Osteoblast (primary cell): ENCODE measurements at regions not wholly inside any gene's neighbourhood (a gene's known extent, or its start where the extent isn't known, plus 50 kb on each side); places are given as distances from the start of the nearest gene placed in this dataset.

ENCODE experiments used
- DNase-seq: peaks from one replicate; pipeline ENCODE4 v3.0.0; 2011; ENCODE audit warnings: low spot score, mixed read lengths; ENCODE audit not compliant: insufficient read length; ENCODE audit errors: missing footprints
- H2AFZ ChIP-seq: 2 replicates; pipeline ENCODE4 v1.6.0; 2011; ENCODE audit warnings: mild to moderate bottlenecking, low read length
- H3K27ac ChIP-seq: 2 replicates; pipeline ENCODE4 v1.5.1; 2011; ENCODE audit warnings: mild to moderate bottlenecking, low read depth, low read length, moderate library complexity
- H3K27me3 ChIP-seq: 2 replicates; pipeline ENCODE4 v1.6.0; 2012; ENCODE audit warnings: mild to moderate bottlenecking, control low read depth, inconsistent platforms, low read length, moderate library complexity; ENCODE audit not compliant: insufficient read depth
- H3K36me3 ChIP-seq: 2 replicates; pipeline ENCODE4 v1.5.1; 2011; ENCODE audit warnings: mild to moderate bottlenecking, low read length, control low read depth, moderate library complexity; ENCODE audit not compliant: insufficient read depth
- H3K4me1 ChIP-seq: 2 replicates; pipeline ENCODE4 v1.5.1; 2011; ENCODE audit warnings: mild to moderate bottlenecking, low read length, control low read depth, moderate library complexity; ENCODE audit not compliant: insufficient read depth
- H3K4me2 ChIP-seq: 2 replicates; pipeline ENCODE4 v1.6.0; 2011; ENCODE audit warnings: mild to moderate bottlenecking, low read length; ENCODE audit not compliant: insufficient read depth
- H3K4me3 ChIP-seq: fragments of 200-600 bp; sonication (generic); 3 replicates; pipeline ENCODE4 v1.5.1; 2012; ENCODE audit warnings: mild to moderate bottlenecking, low read length, inconsistent platforms; ENCODE audit not compliant: insufficient read depth
- H3K79me2 ChIP-seq: 2 replicates; pipeline ENCODE4 v1.6.0; 2012; ENCODE audit warnings: mild to moderate bottlenecking, low read length, control low read depth, inconsistent platforms; ENCODE audit not compliant: insufficient read depth
- H3K9me3 ChIP-seq: 2 replicates; pipeline ENCODE4 v1.5.1; 2011; ENCODE audit warnings: low read depth, low read length, control low read depth
- H4K20me1 ChIP-seq: 2 replicates; pipeline ENCODE4 v1.6.0; 2012; ENCODE audit warnings: mild to moderate bottlenecking, low read length, control low read depth; ENCODE audit not compliant: insufficient read depth
- TF ChIP-seq, protein P1 (sequence below): IDR thresholded peaks from 2 replicates; pipeline ENCODE4 v1.5.1; 2011; ENCODE audit warnings: mild to moderate bottlenecking, low read depth, low read length, moderate library complexity; ENCODE audit errors: extremely low read depth

DNA sequence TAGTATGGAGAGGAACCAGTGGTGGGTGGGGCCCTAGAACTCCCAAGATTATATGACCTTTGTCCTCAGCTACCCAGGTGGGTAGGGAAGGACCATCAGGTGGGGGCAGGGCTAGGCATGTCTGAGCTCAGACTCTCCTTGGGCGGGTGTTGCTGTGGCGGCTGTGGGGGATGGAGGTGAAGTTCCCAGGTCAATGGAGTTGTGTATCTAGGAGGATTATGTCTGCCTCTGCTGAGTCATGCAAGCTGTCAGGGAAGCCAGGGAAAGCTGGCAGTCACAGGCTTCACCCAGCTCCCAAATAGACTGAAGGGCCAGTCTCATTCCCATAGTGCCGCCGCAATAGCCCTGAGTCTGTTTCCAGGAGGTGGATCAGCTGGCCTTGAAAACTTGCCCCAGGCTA is 139.7 kb upstream of the CFAP20DC start:
- no peaks in the 10 kb centered on the region for H3K9me3 ChIP-seq
- H3K4me2 ChIP-seq: no peak overlapping the region
- H3K36me3 ChIP-seq: no peaks in the 10 kb centered on the region
- H3K4me3 ChIP-seq: no peak overlapping the region
- TF ChIP-seq, protein P1, sequence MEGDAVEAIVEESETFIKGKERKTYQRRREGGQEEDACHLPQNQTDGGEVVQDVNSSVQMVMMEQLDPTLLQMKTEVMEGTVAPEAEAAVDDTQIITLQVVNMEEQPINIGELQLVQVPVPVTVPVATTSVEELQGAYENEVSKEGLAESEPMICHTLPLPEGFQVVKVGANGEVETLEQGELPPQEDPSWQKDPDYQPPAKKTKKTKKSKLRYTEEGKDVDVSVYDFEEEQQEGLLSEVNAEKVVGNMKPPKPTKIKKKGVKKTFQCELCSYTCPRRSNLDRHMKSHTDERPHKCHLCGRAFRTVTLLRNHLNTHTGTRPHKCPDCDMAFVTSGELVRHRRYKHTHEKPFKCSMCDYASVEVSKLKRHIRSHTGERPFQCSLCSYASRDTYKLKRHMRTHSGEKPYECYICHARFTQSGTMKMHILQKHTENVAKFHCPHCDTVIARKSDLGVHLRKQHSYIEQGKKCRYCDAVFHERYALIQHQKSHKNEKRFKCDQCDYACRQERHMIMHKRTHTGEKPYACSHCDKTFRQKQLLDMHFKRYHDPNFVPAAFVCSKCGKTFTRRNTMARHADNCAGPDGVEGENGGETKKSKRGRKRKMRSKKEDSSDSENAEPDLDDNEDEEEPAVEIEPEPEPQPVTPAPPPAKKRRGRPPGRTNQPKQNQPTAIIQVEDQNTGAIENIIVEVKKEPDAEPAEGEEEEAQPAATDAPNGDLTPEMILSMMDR: no peak
- DNase-seq: no peak
- no peaks in the 10 kb centered on the region for H3K79me2 ChIP-seq
- H4K20me1 ChIP-seq: no peaks in the 10 kb centered on the region
- H3K4me1 ChIP-seq: no peaks in the 10 kb centered on the region
- no peak overlapping the region for H3K27ac ChIP-seq
- no peak overlapping the region for H2AFZ ChIP-seq
- H3K27me3 ChIP-seq: no peaks in the 10 kb centered on the region

DNA sequence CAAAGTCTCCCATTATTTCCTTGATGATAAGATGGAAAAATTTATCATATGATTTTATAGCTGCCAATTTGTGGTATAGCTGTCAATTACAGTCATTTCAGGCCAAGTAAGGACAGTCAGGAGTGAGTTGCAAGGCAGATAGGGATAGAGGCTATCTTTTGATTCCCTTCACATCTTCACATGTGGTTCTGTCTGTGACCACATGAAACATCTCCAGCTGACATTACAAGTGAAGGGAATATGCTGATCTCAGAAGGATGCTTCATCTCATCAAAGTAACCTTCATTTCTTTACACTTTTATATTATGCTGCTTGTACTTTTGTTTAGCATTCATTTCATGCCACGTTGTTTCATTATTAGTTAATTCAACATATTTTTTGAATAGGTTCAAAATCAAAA is 136.9 kb upstream of the CFAP20DC start:
- DNase-seq: no peak
- Histone ChIP-seq H3K36me3 (no peaks in the 10 kb centered on the region), H3K4me3 (no peak overlapping the region), H3K27me3 (no peaks in the 10 kb centered on the region), H3K4me2 (no peak overlapping the region), H2AFZ (no peak overlapping the region), H4K20me1 (no peaks in the 10 kb centered on the region), H3K79me2 (no peaks in the 10 kb centered on the region), H3K9me3 (no peaks in the 10 kb centered on the region), H3K27ac (no peak overlapping the region), H3K4me1 (no peaks in the 10 kb centered on the region)
- TF ChIP-seq, protein P1: no peak

DNA sequence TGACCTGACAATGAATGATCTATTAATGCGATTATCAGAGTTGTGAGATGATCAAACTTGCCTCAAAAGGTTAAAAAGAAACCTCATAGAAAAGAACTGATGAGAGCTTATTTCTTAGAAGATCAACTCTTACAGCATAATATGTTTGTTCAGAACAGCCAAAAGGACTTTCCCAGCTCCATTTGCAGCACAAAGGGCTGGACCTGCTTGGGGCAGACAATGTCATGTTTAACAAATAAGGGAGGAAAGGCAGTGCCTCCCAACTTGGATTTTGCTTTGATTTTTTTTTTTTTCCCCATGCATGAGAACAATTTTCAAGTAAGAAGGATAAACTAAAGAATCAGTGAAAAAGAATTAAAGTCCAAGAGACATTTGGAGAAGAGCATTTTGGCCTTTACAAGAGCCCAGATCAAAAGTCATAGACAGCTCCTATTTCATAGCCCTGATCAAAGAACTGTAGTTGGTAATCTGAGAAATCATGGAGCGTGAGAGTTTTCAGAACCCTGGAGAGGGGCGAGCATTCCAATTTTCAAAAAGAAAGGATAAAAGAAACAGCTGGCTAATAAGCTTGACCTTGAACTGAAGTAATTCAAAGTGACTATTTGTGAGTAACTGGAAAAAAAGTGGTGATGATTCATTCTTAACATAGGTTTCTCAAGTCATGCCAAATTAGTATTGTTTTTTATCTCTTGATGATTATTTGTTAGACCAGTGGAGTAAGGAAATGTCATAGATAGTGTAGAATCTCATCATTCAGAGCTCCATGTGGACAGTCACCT is 136.0 kb upstream of the CFAP20DC start:
- no peaks in the 10 kb centered on the region for H3K27me3 ChIP-seq
- no peaks in the 10 kb centered on the region for H4K20me1 ChIP-seq
- no peak for DNase-seq
- no peak overlapping the region for H2AFZ ChIP-seq
- no peak overlapping the region for H3K4me2 ChIP-seq
- no peak overlapping the region for H3K27ac ChIP-seq
- H3K79me2 ChIP-seq: no peaks in the 10 kb centered on the region
- no peaks in the 10 kb centered on the region for H3K9me3 ChIP-seq
- no peaks in the 10 kb centered on the region for H3K4me1 ChIP-seq
- H3K36me3 ChIP-seq: no peaks in the 10 kb centered on the region
- TF ChIP-seq, protein P1: no peak
- H3K4me3 ChIP-seq: no peak overlapping the region

DNA sequence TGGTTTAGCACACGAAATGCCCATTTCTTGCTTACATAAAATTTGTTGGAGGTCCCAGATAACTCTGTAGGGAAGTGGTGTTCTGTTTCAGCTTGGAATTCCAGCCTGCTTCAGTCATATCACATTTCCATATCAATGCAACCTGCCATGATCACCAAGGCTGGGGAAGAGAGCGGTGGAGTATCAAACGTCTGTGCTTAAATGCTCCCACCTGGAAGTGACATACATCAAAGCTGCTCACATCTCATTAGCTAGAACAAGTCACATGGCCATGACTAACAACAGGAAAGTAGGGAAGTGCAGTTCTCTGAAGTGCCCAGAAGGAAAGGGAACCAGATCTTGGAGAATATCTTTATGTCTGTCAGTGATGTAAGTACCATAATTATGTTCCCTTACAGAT is 130.2 kb upstream of the CFAP20DC start:
- Histone ChIP-seq H3K79me2 (no peaks in the 10 kb centered on the region), H3K9me3 (no peaks in the 10 kb centered on the region), H3K4me3 (no peak overlapping the region), H4K20me1 (no peaks in the 10 kb centered on the region), H3K4me2 (no peak overlapping the region), H3K4me1 (no peaks in the 10 kb centered on the region), H2AFZ (no peak overlapping the region), H3K27me3 (no peaks in the 10 kb centered on the region), H3K36me3 (no peaks in the 10 kb centered on the region), H3K27ac (no peak overlapping the region)
- DNase-seq: no peak
- TF ChIP-seq, protein P1: no peak
